SK-N-SH treated with all-trans-retinoic acid at 6 μM for 48 hours (cell line): ENCODE measurements at regions not wholly inside any gene's neighbourhood (a gene's known extent, or its start where the extent isn't known, plus 50 kb on each side); places are given as distances from the start of the nearest gene placed in this dataset.

Experiments
- ATAC-seq: fragments of 200-7000 bp; cut with Tn5 transposase; 3 replicates; pipeline ENCODE4 v1.9.1; 2020; ENCODE audit warnings: mild to moderate bottlenecking, moderate library complexity
- ARNTL ChIP-seq: fragments of 450-650 bp; formaldehyde crosslinking; IDR thresholded peaks from 2 replicates; pipeline ENCODE4 v1.5.0; 2020; ENCODE audit warnings: low read depth, mild to moderate bottlenecking, moderate library complexity, borderline replicate concordance
- CSDC2 ChIP-seq: fragments of 250-450 bp; sonication (Bioruptor Pico); IDR thresholded peaks from 2 replicates; pipeline ENCODE4 v1.5.0; 2020; ENCODE audit warnings: mild to moderate bottlenecking, moderate library complexity
- CSRNP3 ChIP-seq: fragments of 250-450 bp; sonication (Bioruptor Pico); IDR thresholded peaks from 2 replicates; pipeline ENCODE4 v1.5.1; 2021; ENCODE audit warnings: mild to moderate bottlenecking, moderate library complexity
- ESRRG ChIP-seq: fragments of 250-450 bp; sonication (Bioruptor Pico); IDR thresholded peaks from 2 replicates; pipeline ENCODE4 v1.6.1; 2021; ENCODE audit warnings: mild to moderate bottlenecking
- GLIS3 ChIP-seq: fragments of 250-450 bp; sonication (Bioruptor Pico); IDR thresholded peaks from 2 replicates; pipeline ENCODE4 v1.5.0; 2020; ENCODE audit warnings: mild to moderate bottlenecking, moderate library complexity
- ISL1 ChIP-seq: fragments of 250-450 bp; sonication (Bioruptor Pico); IDR thresholded peaks from 2 replicates; pipeline ENCODE4 v2.1.2; 2022; ENCODE audit warnings: mild to moderate bottlenecking, moderate library complexity
- OSR1 ChIP-seq: fragments of 250-450 bp; sonication (Bioruptor Pico); IDR thresholded peaks from 2 replicates; pipeline ENCODE4 v1.8.0; 2022; ENCODE audit warnings: moderate library complexity, mild to moderate bottlenecking, inconsistent platforms
- PATZ1 ChIP-seq: fragments of 250-450 bp; sonication (Bioruptor Pico); IDR thresholded peaks from 2 replicates; pipeline ENCODE4 v1.8.0; 2020; ENCODE audit warnings: mild to moderate bottlenecking, moderate library complexity, borderline replicate concordance
- POU6F1 ChIP-seq: fragments of 250-450 bp; sonication (Bioruptor Pico); IDR thresholded peaks from 2 replicates; pipeline ENCODE4 v1.8.0; 2021; ENCODE audit warnings: low read depth, mild to moderate bottlenecking, moderate library complexity, borderline replicate concordance
- PPARA ChIP-seq: fragments of 250-450 bp; sonication (Bioruptor Pico); IDR thresholded peaks from 2 replicates; pipeline ENCODE4 v1.5.0; 2020; ENCODE audit warnings: mild to moderate bottlenecking, borderline replicate concordance
- RARB ChIP-seq: fragments of 250-450 bp; sonication (Bioruptor Pico); IDR thresholded peaks from 2 replicates; pipeline ENCODE4 v1.8.0; 2021; ENCODE audit warnings: mild to moderate bottlenecking, moderate library complexity
- SNAI2 ChIP-seq: fragments of 250-450 bp; sonication (Bioruptor Pico); IDR thresholded peaks from 2 replicates; pipeline ENCODE4 v1.5.0; 2020; ENCODE audit warnings: mild to moderate bottlenecking, moderate library complexity
- TCF4 ChIP-seq: fragments of 250-450 bp; sonication (Bioruptor Pico); IDR thresholded peaks from 2 replicates; pipeline ENCODE4 v1.8.0; 2021; ENCODE audit warnings: mild to moderate bottlenecking, moderate library complexity, borderline replicate concordance
- TOX ChIP-seq: fragments of 250-450 bp; sonication (Bioruptor Pico); IDR thresholded peaks from 2 replicates; pipeline ENCODE4 v1.8.0; 2021; ENCODE audit warnings: mild to moderate bottlenecking, moderate library complexity, borderline replicate concordance
- TSHZ2 ChIP-seq: fragments of 250-450 bp; sonication (Bioruptor Pico); IDR thresholded peaks from 2 replicates; pipeline ENCODE4 v1.5.0; 2020; ENCODE audit warnings: mild to moderate bottlenecking, moderate library complexity
- ZC3H10 ChIP-seq: fragments of 250-450 bp; sonication (Bioruptor Pico); IDR thresholded peaks from 2 replicates; pipeline ENCODE4 v1.5.1; 2021; ENCODE audit warnings: mild to moderate bottlenecking, moderate library complexity
- ZFP3 ChIP-seq: fragments of 250-450 bp; sonication (Bioruptor Pico); IDR thresholded peaks from 2 replicates; pipeline ENCODE4 v1.5.0; 2020; ENCODE audit warnings: mild to moderate bottlenecking, moderate library complexity
- ZFP30 ChIP-seq: fragments of 450-650 bp; formaldehyde crosslinking; IDR thresholded peaks from 2 replicates; pipeline ENCODE4 v1.5.0; 2022; ENCODE audit warnings: mild to moderate bottlenecking, moderate library complexity
- ZNF565 ChIP-seq: fragments of 450-650 bp; formaldehyde crosslinking; conservative IDR thresholded peaks from 2 replicates; pipeline ENCODE4 v1.5.0; 2020; ENCODE audit warnings: low read depth, mild to moderate bottlenecking, moderate library complexity
- ZNF70 ChIP-seq: fragments of 450-650 bp; formaldehyde crosslinking; IDR thresholded peaks from 2 replicates; pipeline ENCODE4 v1.5.0; 2020; ENCODE audit warnings: mild to moderate bottlenecking, moderate library complexity
- ZNF8 ChIP-seq: fragments of 450-650 bp; formaldehyde crosslinking; IDR thresholded peaks from 2 replicates; pipeline ENCODE4 v1.5.0; 2020; ENCODE audit warnings: mild to moderate bottlenecking, moderate library complexity
- TF ChIP-seq, protein P1 (sequence below): fragments of 250-450 bp; sonication (Bioruptor Pico); IDR thresholded peaks from 2 replicates; pipeline ENCODE4 v1.5.1; 2020; ENCODE audit warnings: low read depth, mild to moderate bottlenecking, moderate library complexity

DNA sequence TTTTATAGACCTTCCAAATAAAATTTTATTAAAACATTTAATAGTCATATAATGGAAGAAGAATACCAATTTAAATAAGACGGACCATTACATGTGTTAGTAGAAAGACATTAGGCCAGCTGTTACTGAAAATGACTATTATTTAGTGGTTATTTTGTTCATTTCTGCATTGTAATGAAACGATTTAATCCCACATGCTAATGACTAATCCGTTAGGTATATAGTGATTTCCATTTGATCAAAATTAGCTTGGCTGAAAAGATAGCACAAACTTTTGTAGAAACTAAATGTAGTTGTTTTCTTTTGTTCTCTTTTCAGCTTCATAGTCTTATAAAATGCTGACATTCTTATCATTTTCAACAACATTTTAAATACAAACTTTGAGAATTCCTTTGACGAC, 556.1 kb upstream of the TENM3 start:
- ATAC-seq, result no peak
- no peak for TF ChIP-seq OSR1
- TF ChIP-seq TCF4 (CRISPR knock-in tag), result no peak
- TF ChIP-seq ZFP3 (CRISPR knock-in tag), result no peak
- TF ChIP-seq CSDC2 (CRISPR knock-in tag), result no peak
- TF ChIP-seq ESRRG, result no peak
- no peak for TF ChIP-seq ISL1
- TF ChIP-seq POU6F1 (CRISPR knock-in tag), result no peak
- no peak for TF ChIP-seq ZFP30 (CRISPR knock-in tag)
- no peak for TF ChIP-seq RARB (CRISPR knock-in tag)
- no peak for TF ChIP-seq ZNF565 (CRISPR knock-in tag)
- TF ChIP-seq, protein P1, sequence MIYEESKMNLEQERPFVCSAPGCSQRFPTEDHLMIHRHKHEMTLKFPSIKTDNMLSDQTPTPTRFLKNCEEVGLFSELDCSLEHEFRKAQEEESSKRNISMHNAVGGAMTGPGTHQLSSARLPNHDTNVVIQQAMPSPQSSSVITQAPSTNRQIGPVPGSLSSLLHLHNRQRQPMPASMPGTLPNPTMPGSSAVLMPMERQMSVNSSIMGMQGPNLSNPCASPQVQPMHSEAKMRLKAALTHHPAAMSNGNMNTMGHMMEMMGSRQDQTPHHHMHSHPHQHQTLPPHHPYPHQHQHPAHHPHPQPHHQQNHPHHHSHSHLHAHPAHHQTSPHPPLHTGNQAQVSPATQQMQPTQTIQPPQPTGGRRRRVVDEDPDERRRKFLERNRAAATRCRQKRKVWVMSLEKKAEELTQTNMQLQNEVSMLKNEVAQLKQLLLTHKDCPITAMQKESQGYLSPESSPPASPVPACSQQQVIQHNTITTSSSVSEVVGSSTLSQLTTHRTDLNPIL (CRISPR knock-in tag), result no peak
- TF ChIP-seq PPARA (CRISPR knock-in tag), result no peak
- no peak for TF ChIP-seq GLIS3

DNA sequence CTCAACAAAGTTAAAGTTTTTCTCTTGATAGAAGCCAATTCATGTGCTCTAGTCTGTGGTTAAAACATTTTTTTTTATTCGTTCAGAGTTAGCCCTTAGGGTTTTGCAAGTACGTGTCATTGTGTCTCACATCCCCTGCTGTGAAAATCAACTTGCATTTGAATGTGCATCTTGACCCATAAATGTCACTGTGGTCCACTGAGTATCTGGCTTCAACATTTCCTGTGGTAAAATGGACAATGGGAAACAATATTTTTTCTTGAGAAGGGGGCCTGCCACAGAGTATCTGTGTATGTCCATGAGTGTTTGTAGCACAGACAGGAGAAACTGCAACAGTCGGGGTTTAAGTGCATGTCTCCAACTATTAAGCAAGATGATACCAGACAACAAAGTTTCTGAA, 554.8 kb upstream of the TENM3 start:
- ATAC-seq, result no peak
- TF ChIP-seq TSHZ2 (no peak), ISL1 (no peak), RARB (CRISPR knock-in tag) (no peak), ZFP30 (CRISPR knock-in tag) (no peak), CSRNP3 (CRISPR knock-in tag) (no peak), ESRRG (no peak), TCF4 (CRISPR knock-in tag) (no peak), CSDC2 (CRISPR knock-in tag) (no peak), POU6F1 (CRISPR knock-in tag) (no peak), OSR1 (no peak), TOX (CRISPR knock-in tag) (no peak), ZC3H10 (CRISPR knock-in tag) (no peak), ZNF8 (no peak), ZNF70 (CRISPR knock-in tag) (no peak), ZFP3 (CRISPR knock-in tag) (no peak)
- TF ChIP-seq, protein P1 (CRISPR knock-in tag), result no peak

DNA sequence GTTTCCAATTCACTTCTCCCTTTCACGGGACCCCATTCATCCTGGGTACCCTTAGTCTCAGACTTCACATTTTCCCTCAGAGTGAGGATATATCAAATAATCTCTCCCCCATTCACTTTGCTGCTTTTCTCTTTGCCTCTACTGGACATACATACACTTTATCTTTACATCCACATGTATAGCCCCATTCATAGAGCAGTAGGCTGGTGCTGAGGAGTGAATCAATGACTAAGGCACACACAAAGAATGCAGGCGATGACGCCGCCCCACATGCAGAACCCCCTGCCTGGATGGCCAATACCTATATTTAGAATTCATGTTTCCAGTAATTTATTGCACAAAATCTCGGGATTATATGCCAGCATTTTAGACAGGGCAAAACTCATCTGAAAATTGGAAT, 554.3 kb upstream of the TENM3 start:
- no peak for ATAC-seq
- TF ChIP-seq SNAI2 (CRISPR knock-in tag) (no peak), PATZ1 (CRISPR knock-in tag) (no peak), RARB (CRISPR knock-in tag) (no peak), POU6F1 (CRISPR knock-in tag) (no peak), TCF4 (CRISPR knock-in tag) (no peak), GLIS3 (no peak), ISL1 (no peak), ESRRG (no peak), ARNTL (CRISPR knock-in tag) (no peak), PPARA (CRISPR knock-in tag) (no peak), ZFP3 (CRISPR knock-in tag) (no peak), ZC3H10 (CRISPR knock-in tag) (no peak), ZNF70 (CRISPR knock-in tag) (no peak)
